Fibroblast of villous mesenchyme (primary cell): ENCODE measurements at regions not wholly inside any gene's neighbourhood (a gene's known extent, or its start where the extent isn't known, plus 50 kb on each side); places are given as distances from the start of the nearest gene placed in this dataset.

ENCODE experiments used
- DNase-seq: peaks from one replicate; pipeline ENCODE4 v3.0.0-alpha.2; 2010; ENCODE audit warnings: low read depth
- H3K4me3 ChIP-seq: 2 replicates; pipeline ENCODE4 v1.5.1; 2011; ENCODE audit warnings: low read depth, mild to moderate bottlenecking, low read length
- CTCF ChIP-seq: IDR thresholded peaks from 2 replicates; pipeline ENCODE4 v1.5.1; 2012; ENCODE audit warnings: low read depth, mild to moderate bottlenecking, low read length; ENCODE audit not compliant: insufficient read depth

GRCh38 chr4:171002246-171002645 is 811.0 kb upstream of the GALNTL6 start:
- no peak for TF ChIP-seq CTCF
- no peak for DNase-seq
- H3K4me3 ChIP-seq = no peak overlapping the region

- no peak overlapping the region for H3K4me3 ChIP-seq
- TF ChIP-seq CTCF = no peak
- no peak for DNase-seq
Observed at GRCh38 chr4:170990989-170991589, 822.1 kb upstream of the GALNTL6 start.

- DNase-seq = no peak
- no peak for TF ChIP-seq CTCF
- no peak overlapping the region for H3K4me3 ChIP-seq
Observed at GRCh38 chr4:170988446-170988845, 824.8 kb upstream of the GALNTL6 start.

GRCh38 chr4:170979736-170980135 is 833.5 kb upstream of the GALNTL6 start:
- no peak for DNase-seq
- TF ChIP-seq CTCF = no peak
- H3K4me3 ChIP-seq = no peak overlapping the region

- no peak overlapping the region for H3K4me3 ChIP-seq
- TF ChIP-seq CTCF = no peak
- no peak for DNase-seq
Observed at GRCh38 chr4:170978990-170979389, 834.2 kb upstream of the GALNTL6 start.

GRCh38 chr4:170949084-170949483 is 859.3 kb upstream of the AADAT start:
- no peak for TF ChIP-seq CTCF
- H3K4me3 ChIP-seq = no peak overlapping the region
- DNase-seq = no peak
